ENCODE measurements at regions not wholly inside any gene's neighbourhood (a gene's known extent, or its start where the extent isn't known, plus 50 kb on each side); places are given as distances from the start of the nearest gene placed in this dataset.

GRCh38 chr6:102352552-102352951 is 959.0 kb downstream of the GRIK2 start:
- no peak overlapping the region for H3K4me3 ChIP-seq
- ATAC-seq (ENCODE audit: insufficient read depth, low FRiP score) = no peak
- WGBS, 2 donors = 76 to 79% methylated on average over 5 of the region's 5 CpGs
- DNase-seq = no peak
- no peak overlapping the region for H3K9ac ChIP-seq (ENCODE audit: insufficient read depth in 1 of 2, low read length in 2 of 2)
- TF ChIP-seq, protein P1, sequence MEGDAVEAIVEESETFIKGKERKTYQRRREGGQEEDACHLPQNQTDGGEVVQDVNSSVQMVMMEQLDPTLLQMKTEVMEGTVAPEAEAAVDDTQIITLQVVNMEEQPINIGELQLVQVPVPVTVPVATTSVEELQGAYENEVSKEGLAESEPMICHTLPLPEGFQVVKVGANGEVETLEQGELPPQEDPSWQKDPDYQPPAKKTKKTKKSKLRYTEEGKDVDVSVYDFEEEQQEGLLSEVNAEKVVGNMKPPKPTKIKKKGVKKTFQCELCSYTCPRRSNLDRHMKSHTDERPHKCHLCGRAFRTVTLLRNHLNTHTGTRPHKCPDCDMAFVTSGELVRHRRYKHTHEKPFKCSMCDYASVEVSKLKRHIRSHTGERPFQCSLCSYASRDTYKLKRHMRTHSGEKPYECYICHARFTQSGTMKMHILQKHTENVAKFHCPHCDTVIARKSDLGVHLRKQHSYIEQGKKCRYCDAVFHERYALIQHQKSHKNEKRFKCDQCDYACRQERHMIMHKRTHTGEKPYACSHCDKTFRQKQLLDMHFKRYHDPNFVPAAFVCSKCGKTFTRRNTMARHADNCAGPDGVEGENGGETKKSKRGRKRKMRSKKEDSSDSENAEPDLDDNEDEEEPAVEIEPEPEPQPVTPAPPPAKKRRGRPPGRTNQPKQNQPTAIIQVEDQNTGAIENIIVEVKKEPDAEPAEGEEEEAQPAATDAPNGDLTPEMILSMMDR (IDR thresholded peaks at IDR 0.05; ENCODE audit: control extremely low read depth, extremely low read depth) = no peak
- H3K9me3 ChIP-seq (ENCODE audit: control insufficient read depth in 4 of 4, insufficient read depth in 3 of 4, low read length in 3 of 4) = peaks cover 0 to 3% (median 0%) of the 10 kb centered on the region in 4 donors
- no peaks in the 10 kb centered on the region for H3K4me1 ChIP-seq (ENCODE audit: control insufficient read depth in 5 of 5, insufficient read depth in 5 of 5, low read length in 5 of 5)
- H3K27me3 ChIP-seq (ENCODE audit: control insufficient read depth in 3 of 3, insufficient read depth in 3 of 3, low read length in 2 of 3) = no peaks in the 10 kb centered on the region
- no peaks in the 10 kb centered on the region for H3K36me3 ChIP-seq (ENCODE audit: control insufficient read depth in 4 of 4, insufficient read depth in 4 of 4, low read length in 4 of 4)
- no peak overlapping the region for H3K27ac ChIP-seq (ENCODE audit: low read depth in 1 of 2, low read length in 1 of 2)

DNA sequence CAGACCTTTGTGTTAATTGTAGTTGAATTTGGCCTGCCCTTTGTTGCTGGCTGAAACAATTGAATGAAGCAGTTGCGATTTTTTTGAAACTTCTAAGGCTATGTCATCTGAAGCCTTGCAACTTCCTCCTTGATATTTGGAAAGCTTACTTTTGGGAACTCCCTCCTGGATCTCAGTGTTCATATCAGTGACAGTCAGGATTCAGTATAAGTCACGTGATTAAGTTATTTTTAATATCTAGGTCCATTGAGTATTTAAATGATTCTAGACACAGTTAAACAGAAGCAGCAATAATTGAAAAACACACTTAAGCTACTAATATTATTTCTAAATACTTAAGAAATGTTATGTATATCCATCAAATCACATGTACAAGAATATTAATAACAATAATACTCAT is 951.3 kb downstream of the GRIK2 start:
- ATAC-seq (ENCODE audit: insufficient read depth, low FRiP score) = no peak
- 68 to 81% methylated on average over 2 of the region's 2 CpGs for WGBS, 2 donors

GRCh38 chr6:102340311-102340710 is 946.8 kb downstream of the GRIK2 start:
- no peaks in the 10 kb centered on the region for H3K36me3 ChIP-seq (ENCODE audit: control insufficient read depth in 4 of 4, insufficient read depth in 4 of 4, low read length in 4 of 4)
- no peaks in the 10 kb centered on the region for H3K9me3 ChIP-seq (ENCODE audit: control insufficient read depth in 4 of 4, insufficient read depth in 3 of 4, low read length in 3 of 4)
- H3K27me3 ChIP-seq (ENCODE audit: control insufficient read depth in 3 of 3, insufficient read depth in 3 of 3, low read length in 2 of 3) = no peaks in the 10 kb centered on the region
- no peak for DNase-seq
- TF ChIP-seq, protein P1 (IDR thresholded peaks at IDR 0.05; ENCODE audit: control extremely low read depth, extremely low read depth) = no peak
- H3K4me3 ChIP-seq = no peak overlapping the region
- ATAC-seq (ENCODE audit: insufficient read depth, low FRiP score) = no peak
- no peak overlapping the region for H3K9ac ChIP-seq (ENCODE audit: insufficient read depth in 1 of 2, low read length in 2 of 2)
- H3K27ac ChIP-seq (ENCODE audit: low read depth in 1 of 2, low read length in 1 of 2) = no peak overlapping the region
- no peaks in the 10 kb centered on the region for H3K4me1 ChIP-seq (ENCODE audit: control insufficient read depth in 5 of 5, insufficient read depth in 5 of 5, low read length in 5 of 5)
- 78 to 85% methylated on average over 4 of the region's 4 CpGs for WGBS, 2 donors

More for the DNA sequence above, 951.3 kb downstream of the GRIK2 start:
- Histone ChIP-seq H3K9me3 (ENCODE audit: control insufficient read depth in 4 of 4, insufficient read depth in 3 of 4, low read length in 3 of 4) (no peaks in the 10 kb centered on the region), H3K27me3 (ENCODE audit: control insufficient read depth in 3 of 3, insufficient read depth in 3 of 3, low read length in 2 of 3) (no peaks in the 10 kb centered on the region), H3K9ac (ENCODE audit: insufficient read depth in 1 of 2, low read length in 2 of 2) (no peak overlapping the region), H3K36me3 (ENCODE audit: control insufficient read depth in 4 of 4, insufficient read depth in 4 of 4, low read length in 4 of 4) (no peaks in the 10 kb centered on the region), H3K4me1 (ENCODE audit: control insufficient read depth in 5 of 5, insufficient read depth in 5 of 5, low read length in 5 of 5) (no peaks in the 10 kb centered on the region), H3K4me3 (no peak overlapping the region), H3K27ac (ENCODE audit: low read depth in 1 of 2, low read length in 1 of 2) (no peak overlapping the region)
- DNase-seq = no peak
- TF ChIP-seq, protein P1 (IDR thresholded peaks at IDR 0.05; ENCODE audit: control extremely low read depth, extremely low read depth) = no peak

- Histone ChIP-seq H3K27ac (ENCODE audit: low read depth in 1 of 2, low read length in 1 of 2) (no peak overlapping the region), H3K4me3 (no peak overlapping the region), H3K9ac (ENCODE audit: insufficient read depth in 1 of 2, low read length in 2 of 2) (no peak overlapping the region), H3K36me3 (ENCODE audit: control insufficient read depth in 4 of 4, insufficient read depth in 4 of 4, low read length in 4 of 4) (no peaks in the 10 kb centered on the region), H3K4me1 (ENCODE audit: control insufficient read depth in 5 of 5, insufficient read depth in 5 of 5, low read length in 5 of 5) (no peaks in the 10 kb centered on the region), H3K27me3 (ENCODE audit: control insufficient read depth in 3 of 3, insufficient read depth in 3 of 3, low read length in 2 of 3) (no peaks in the 10 kb centered on the region), H3K9me3 (ENCODE audit: control insufficient read depth in 4 of 4, insufficient read depth in 3 of 4, low read length in 3 of 4) (no peaks in the 10 kb centered on the region)
- WGBS, 2 donors = 88 to 94% methylated on average over 8 of the region's 8 CpGs
- ATAC-seq (ENCODE audit: insufficient read depth, low FRiP score) = no peak
- DNase-seq = no peak
- TF ChIP-seq, protein P1 (IDR thresholded peaks at IDR 0.05; ENCODE audit: control extremely low read depth, extremely low read depth) = no peak
Measured at GRCh38 chr6:102333736-102334135, 940.2 kb downstream of the GRIK2 start.
